ENCODE measurements at regions not wholly inside any gene's neighbourhood (a gene's known extent, or its start where the extent isn't known, plus 50 kb on each side); places are given as distances from the start of the nearest gene placed in this dataset.

- DNase-seq, result peak; percentile 45
These were observed 52.7 kb upstream of the ERCC6L2 start for GRCh38 chr9:95822583-95823431.

- no peak for DNase-seq
These were observed 53.5 kb upstream of the ERCC6L2 start for GRCh38 chr9:95822015-95822414.

- DNase-seq, result no peak
These were observed 55.4 kb upstream of the ERCC6L2 start for GRCh38 chr9:95820074-95820473.

GRCh38 chr9:95819636-95820035, 55.9 kb upstream of the ERCC6L2 start:
- DNase-seq, result no peak

- DNase-seq, result no peak
These were observed 58.3 kb upstream of the ERCC6L2 start for GRCh38 chr9:95817205-95817604.

GRCh38 chr9:95816716-95817115, 58.8 kb upstream of the ERCC6L2 start:
- DNase-seq, result no peak

GRCh38 chr9:95815961-95816360, 59.5 kb upstream of the ERCC6L2 start:
- DNase-seq, result no peak

- no peak for DNase-seq
These were observed 60.4 kb upstream of the ERCC6L2 start for GRCh38 chr9:95815133-95815532.

GRCh38 chr9:95813923-95814322, 61.6 kb upstream of the ERCC6L2 start:
- no peak for DNase-seq

- DNase-seq, result no peak
These were observed 64.7 kb upstream of the ERCC6L2 start for GRCh38 chr9:95810814-95811213.

GRCh38 chr9:95810133-95810532, 65.4 kb upstream of the ERCC6L2 start:
- DNase-seq, result no peak

- no peak for DNase-seq
These were observed 65.8 kb upstream of the ERCC6L2 start for GRCh38 chr9:95809686-95810085.

GRCh38 chr9:95808011-95808410, 67.5 kb upstream of the ERCC6L2 start:
- DNase-seq, result no peak

GRCh38 chr9:95807326-95807947, 68.1 kb upstream of the ERCC6L2 start:
- DNase-seq, result no peak

- DNase-seq, result no peak
These were observed 72.3 kb upstream of the ERCC6L2 start for GRCh38 chr9:95803197-95803596.

- no peak for DNase-seq
These were observed 73.7 kb upstream of the ERCC6L2 start for GRCh38 chr9:95801797-95802196.

GRCh38 chr9:95796029-95796428, 79.5 kb upstream of the ERCC6L2 start:
- no peak for DNase-seq

- no peak for DNase-seq
These were observed 81.3 kb upstream of the ERCC6L2 start for GRCh38 chr9:95793924-95794828.

- DNase-seq, result no peak
These were observed 83.8 kb upstream of the ERCC6L2 start for GRCh38 chr9:95791695-95792094.

GRCh38 chr9:95791286-95791685, 84.2 kb upstream of the ERCC6L2 start:
- DNase-seq, result no peak

GRCh38 chr9:95788521-95788991, 86.9 kb upstream of the ERCC6L2 start:
- DNase-seq, result no peak

GRCh38 chr9:95788021-95788420, 87.5 kb upstream of the ERCC6L2 start:
- no peak for DNase-seq

GRCh38 chr9:95785209-95785608, 90.3 kb upstream of the ERCC6L2 start:
- DNase-seq, result no peak

Data from NK-92 treated with Interleukin-12 subunit alpha and Interleukin-12 subunit beta, amount 100 ng/mL, for 24 hours (cell line).